SU-DHL-6 (cell line): ENCODE measurements at regions not wholly inside any gene's neighbourhood (a gene's known extent, or its start where the extent isn't known, plus 50 kb on each side); places are given as distances from the start of the nearest gene placed in this dataset.

ENCODE experiments used
- H2AFZ ChIP-seq: fragments of 200-600 bp; sonication (generic); 2 replicates; pipeline ENCODE4 v1.6.1; 2014; ENCODE audit warnings: low read depth, mild to moderate bottlenecking, moderate library complexity, mixed read lengths, antibody characterized with exemption, low read length; ENCODE audit not compliant: severe bottlenecking
- H3F3A ChIP-seq: fragments of 200-600 bp; shearing (Covaris generic); 2 replicates; pipeline ENCODE4 v1.6.0; 2016; ENCODE audit warnings: antibody characterized with exemption, mild to moderate bottlenecking; ENCODE audit not compliant: insufficient read depth
- H3K27ac ChIP-seq: fragments of 200-600 bp; sonication (generic); 2 replicates; pipeline ENCODE4 v1.5.1; 2016; ENCODE audit warnings: low read depth, mild to moderate bottlenecking, low read length, moderate library complexity, mixed read lengths
- H3K27me3 ChIP-seq: fragments of 200-600 bp; sonication (generic), shearing (Covaris generic); 2 replicates; pipeline ENCODE4 v1.6.0; 2014; ENCODE audit warnings: mild to moderate bottlenecking, low read length
- H3K36me3 ChIP-seq: fragments of 200-600 bp; sonication (generic); 2 replicates; pipeline ENCODE4 v1.6.1; 2014; ENCODE audit warnings: mild to moderate bottlenecking, low read length, mixed read lengths
- H3K4me2 ChIP-seq: fragments of 300-600, 200-600 bp; shearing (Covaris generic), sonication (generic); 2 replicates; pipeline ENCODE4 v1.6.0; 2014; ENCODE audit warnings: low read length, low read depth, mild to moderate bottlenecking; ENCODE audit not compliant: poor library complexity, severe bottlenecking
- H3K4me3 ChIP-seq: fragments of 200-600 bp; sonication (generic); 2 replicates; pipeline ENCODE4 v1.5.1; 2014; ENCODE audit warnings: antibody characterized with exemption, low read length, mild to moderate bottlenecking, mixed read lengths; ENCODE audit not compliant: insufficient read depth, poor library complexity, severe bottlenecking
- H3K79me2 ChIP-seq: fragments of 200-600 bp; sonication (generic); 2 replicates; pipeline ENCODE4 v1.6.1; 2014; ENCODE audit warnings: mild to moderate bottlenecking, low read length, moderate library complexity; ENCODE audit not compliant: insufficient read depth
- H3K9ac ChIP-seq: fragments of 200-600 bp; sonication (generic); 2 replicates; pipeline ENCODE4 v1.7.0; 2014; ENCODE audit warnings: mild to moderate bottlenecking, low read length
- H3K9me2 ChIP-seq: fragments of 200-600 bp; sonication (generic); replicated peaks from 2 replicates; pipeline ENCODE4 v1.6.1; 2014; ENCODE audit warnings: low read length; ENCODE audit not compliant: insufficient read depth
- H3K9me3 ChIP-seq: fragments of 200-600 bp; sonication (generic); 2 replicates; pipeline ENCODE4 v1.6.1; 2014; ENCODE audit warnings: low read length, mixed read lengths; ENCODE audit not compliant: insufficient read depth
- H4K20me1 ChIP-seq: fragments of 200-600 bp; sonication (generic); 2 replicates; pipeline ENCODE4 v1.6.1; 2014; ENCODE audit warnings: low read depth, mild to moderate bottlenecking, antibody characterized with exemption, low read length, moderate library complexity, mixed read lengths
- EZH2phosphoT487 ChIP-seq: fragments of 200-600 bp; sonication (generic), shearing (Covaris generic); conservative IDR thresholded peaks from 2 replicates; pipeline ENCODE4 v1.6.1; 2018; ENCODE audit warnings: mild to moderate bottlenecking, antibody characterized with exemption, low read length, moderate library complexity, mixed read lengths
- TF ChIP-seq, protein P1 (sequence below): fragments of 200-600 bp; sonication (generic); IDR thresholded peaks from one replicate; pipeline ENCODE4 v1.5.1; 2017; ENCODE audit warnings: antibody characterized with exemption, mild to moderate bottlenecking, low read length, moderate library complexity; ENCODE audit not compliant: insufficient read depth, poor library complexity, severe bottlenecking

DNA sequence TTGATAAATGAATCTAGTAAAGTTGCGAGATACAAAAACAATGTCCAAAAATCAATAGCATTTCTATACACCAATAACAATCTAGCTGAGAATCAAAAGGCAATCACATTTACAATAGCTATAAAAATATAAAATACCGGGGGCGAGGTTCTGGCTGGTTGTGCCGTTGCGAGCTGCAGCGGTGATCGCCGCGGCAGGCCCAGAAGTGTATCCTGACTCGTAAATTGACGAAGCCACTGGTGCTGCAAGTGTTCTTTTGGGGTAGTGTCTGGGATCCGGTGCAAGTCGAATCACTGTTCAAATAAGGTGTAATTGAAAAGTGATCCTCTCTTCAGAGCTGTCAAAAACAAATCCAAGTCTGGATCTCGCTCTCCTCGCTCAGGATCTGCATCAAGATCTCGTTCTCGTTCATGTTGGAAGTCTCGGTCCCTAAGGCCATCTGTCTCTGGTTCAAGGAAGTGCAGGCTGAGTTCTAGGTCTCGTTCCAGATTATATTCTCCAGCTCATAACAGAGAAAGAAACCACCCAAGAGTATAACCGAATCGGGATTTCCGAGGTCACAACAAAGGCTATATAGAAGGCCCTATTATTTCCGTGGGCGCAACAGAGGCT lies 80.1 kb upstream of the STT3B start:
- Histone ChIP-seq H3K27ac (no peak overlapping the region), H3F3A (no peaks in the 10 kb centered on the region), H3K9me2 (no peaks in the 10 kb centered on the region), H3K36me3 (no peaks in the 10 kb centered on the region), H3K4me2 (no peak overlapping the region), H2AFZ (no peak overlapping the region), H3K9me3 (no peaks in the 10 kb centered on the region), H3K79me2 (no peaks in the 10 kb centered on the region), H4K20me1 (no peaks in the 10 kb centered on the region), H3K27me3 (no peaks in the 10 kb centered on the region), H3K9ac (no peak overlapping the region), H3K4me3 (no peak overlapping the region)
- TF ChIP-seq, protein P1, sequence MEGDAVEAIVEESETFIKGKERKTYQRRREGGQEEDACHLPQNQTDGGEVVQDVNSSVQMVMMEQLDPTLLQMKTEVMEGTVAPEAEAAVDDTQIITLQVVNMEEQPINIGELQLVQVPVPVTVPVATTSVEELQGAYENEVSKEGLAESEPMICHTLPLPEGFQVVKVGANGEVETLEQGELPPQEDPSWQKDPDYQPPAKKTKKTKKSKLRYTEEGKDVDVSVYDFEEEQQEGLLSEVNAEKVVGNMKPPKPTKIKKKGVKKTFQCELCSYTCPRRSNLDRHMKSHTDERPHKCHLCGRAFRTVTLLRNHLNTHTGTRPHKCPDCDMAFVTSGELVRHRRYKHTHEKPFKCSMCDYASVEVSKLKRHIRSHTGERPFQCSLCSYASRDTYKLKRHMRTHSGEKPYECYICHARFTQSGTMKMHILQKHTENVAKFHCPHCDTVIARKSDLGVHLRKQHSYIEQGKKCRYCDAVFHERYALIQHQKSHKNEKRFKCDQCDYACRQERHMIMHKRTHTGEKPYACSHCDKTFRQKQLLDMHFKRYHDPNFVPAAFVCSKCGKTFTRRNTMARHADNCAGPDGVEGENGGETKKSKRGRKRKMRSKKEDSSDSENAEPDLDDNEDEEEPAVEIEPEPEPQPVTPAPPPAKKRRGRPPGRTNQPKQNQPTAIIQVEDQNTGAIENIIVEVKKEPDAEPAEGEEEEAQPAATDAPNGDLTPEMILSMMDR = no peak
- TF ChIP-seq EZH2phosphoT487 = no peak

DNA sequence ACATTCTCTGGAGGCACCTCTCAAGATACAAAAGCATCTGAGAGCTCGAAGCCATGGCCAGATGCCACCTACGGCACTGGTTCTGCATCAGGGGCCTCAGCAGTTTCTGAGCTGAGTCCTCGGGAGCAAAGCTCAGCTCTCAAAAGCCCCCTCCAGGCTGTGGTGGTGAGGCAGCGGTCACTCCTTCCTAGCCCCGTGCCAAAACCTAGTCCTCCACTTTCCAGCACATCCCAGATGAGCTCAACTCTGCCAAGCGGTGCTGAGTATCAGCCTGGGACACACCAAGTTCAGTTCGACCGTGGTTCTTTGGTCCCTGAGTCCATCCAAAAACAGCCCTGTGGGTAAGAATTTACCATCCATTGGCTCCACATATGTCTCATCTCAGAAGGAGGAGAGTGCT lies 79.3 kb upstream of the STT3B start:
- Histone ChIP-seq H3K9me3 (no peaks in the 10 kb centered on the region), H3K4me2 (no peak overlapping the region)

DNA sequence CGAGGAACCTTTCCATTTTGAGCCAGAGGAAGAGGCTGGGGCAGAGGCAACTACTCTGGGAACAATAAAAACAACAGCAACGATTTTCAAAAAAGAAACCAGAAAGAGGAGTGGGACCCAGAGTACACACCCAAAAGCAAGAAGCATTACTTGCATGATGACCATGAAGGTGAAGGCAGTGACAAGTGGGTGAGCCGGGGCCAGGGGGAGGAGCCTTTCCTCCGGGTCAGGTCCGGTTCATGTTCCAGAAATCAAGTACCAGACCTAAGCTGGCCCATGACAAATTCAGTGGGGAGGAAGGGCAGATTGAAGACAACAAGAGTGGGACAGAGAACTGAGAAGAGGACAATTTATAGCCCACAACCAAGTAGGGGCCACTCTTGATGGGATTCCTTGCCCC lies 77.2 kb upstream of the STT3B start:
- Histone ChIP-seq H2AFZ (no peak overlapping the region), H3K79me2 (no peaks in the 10 kb centered on the region), H3K27ac (no peak overlapping the region), H4K20me1 (no peaks in the 10 kb centered on the region), H3K9me3 (no peaks in the 10 kb centered on the region), H3K27me3 (no peaks in the 10 kb centered on the region), H3K4me2 (no peak overlapping the region), H3K9ac (no peak overlapping the region), H3K36me3 (no peaks in the 10 kb centered on the region), H3K9me2 (no peaks in the 10 kb centered on the region), H3K4me3 (no peak overlapping the region), H3F3A (no peaks in the 10 kb centered on the region)
- TF ChIP-seq, protein P1 = no peak
- TF ChIP-seq EZH2phosphoT487 = no peak

More for the DNA sequence above, 79.3 kb upstream of the STT3B start:
- no peak overlapping the region for H3K4me3 ChIP-seq
- no peaks in the 10 kb centered on the region for H4K20me1 ChIP-seq
- no peaks in the 10 kb centered on the region for H3K9me2 ChIP-seq
- H2AFZ ChIP-seq = no peak overlapping the region
- H3K27ac ChIP-seq = no peak overlapping the region
- H3K36me3 ChIP-seq = no peaks in the 10 kb centered on the region
- H3K27me3 ChIP-seq = no peaks in the 10 kb centered on the region
- no peak overlapping the region for H3K9ac ChIP-seq
- TF ChIP-seq EZH2phosphoT487 = no peak
- TF ChIP-seq, protein P1 = no peak
- H3K79me2 ChIP-seq = no peaks in the 10 kb centered on the region
- H3F3A ChIP-seq = no peaks in the 10 kb centered on the region
